Uterus (tissue), 3 donors: ENCODE measurements at regions not wholly inside any gene's neighbourhood (a gene's known extent, or its start where the extent isn't known, plus 50 kb on each side); places are given as distances from the start of the nearest gene placed in this dataset.

Experiments
- DNase-seq, 2 donors: peaks; one replicate each; pipeline ENCODE4 v3.0.0-alpha.2; 2019 to 2020
- H3K27ac ChIP-seq, 2 donors: fragments of 200-600 bp; sonication (generic); 1 replicate in 1 of 2; 2 replicates in 1 of 2; pipeline ENCODE4 v1.5.1; 2016 to 2018
- H3K27me3 ChIP-seq, 2 donors: fragments of 200-600 bp; sonication (generic); one replicate each; pipeline ENCODE4 v1.5.1; 2018 to 2019; ENCODE audit warnings: control low read depth in 1 of 2
- H3K36me3 ChIP-seq, 2 donors: fragments of 200-600 bp; sonication (generic); one replicate each; pipeline ENCODE4 v1.5.1; 2019; ENCODE audit warnings: control low read depth in 1 of 2
- H3K4me1 ChIP-seq, 2 donors: fragments of 200-600 bp; sonication (generic); one replicate each; pipeline ENCODE4 v1.5.1; 2018 to 2019; ENCODE audit warnings: control low read depth in 1 of 2
- H3K4me3 ChIP-seq, 2 donors: fragments of 200-600 bp; sonication (generic); 1 replicate in 1 of 2; 2 replicates in 1 of 2; pipeline ENCODE4 v1.5.1; 2018 to 2019; ENCODE audit warnings: mild to moderate bottlenecking in 1 of 2
- H3K9me3 ChIP-seq, 2 donors: fragments of 200-600 bp; sonication (generic); one replicate each; pipeline ENCODE4 v1.5.1; 2019; ENCODE audit warnings: control low read depth in 1 of 2
- POLR2A ChIP-seq, 2 donors: fragments of 450-650 bp; IDR thresholded peaks; one replicate each; pipeline ENCODE4 v1.6.1; 2016; ENCODE audit warnings: antibody characterized with exemption in 2 of 2, mild to moderate bottlenecking in 1 of 2, moderate library complexity in 1 of 2
- intact Hi-C: fragments of 100-400 bp; cut with DNase I; formaldehyde crosslinking; loops from one replicate; pipeline ENCODE4 v1.15.1; 2023; ENCODE audit warnings: low total_unique reads
- TF ChIP-seq, protein P1 (sequence below), 4 experiments: fragments of 200-600 bp in 2 of 4; fragments of 450-650 bp in 2 of 4; sonication (generic) in 2 of 4; IDR thresholded peaks; one replicate each; pipeline ENCODE4 v1.5.1; 2016 to 2019; ENCODE audit warnings: antibody characterized with exemption in 4 of 4, mild to moderate bottlenecking in 2 of 4, moderate library complexity in 1 of 4
- donor health status: DM: yes; HTN: yes; CAD: no.

DNA sequence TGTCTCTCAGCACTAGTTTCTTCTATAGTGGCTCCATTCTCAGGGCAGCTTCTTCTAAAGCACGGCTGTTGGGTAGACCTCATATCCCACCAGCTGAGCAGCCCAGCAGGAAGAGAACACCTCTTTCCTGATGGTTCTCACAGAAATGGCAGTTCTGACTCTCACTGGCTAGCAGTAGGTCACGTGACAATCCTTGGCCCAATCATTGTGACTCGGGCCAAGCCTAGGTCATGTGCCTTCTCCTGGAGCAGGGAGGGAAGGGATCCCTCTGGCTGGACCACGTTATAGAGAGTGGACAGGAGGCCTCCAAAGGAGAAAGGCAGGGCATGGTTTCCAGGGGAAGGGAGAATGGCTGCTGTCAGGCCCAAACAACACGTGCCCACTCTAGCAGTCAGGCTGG, 149.1 kb downstream of the AACS start:
- Histone ChIP-seq H3K27me3 (no peaks in the 10 kb centered on the region), H3K36me3 (no peaks in the 10 kb centered on the region), H3K4me1 (no peaks in the 10 kb centered on the region), H3K9me3 (no peaks in the 10 kb centered on the region), H3K27ac (no peak overlapping the region), H3K4me3 (no peak overlapping the region)
- intact Hi-C loops, result no loop called here
- TF ChIP-seq, protein P1, sequence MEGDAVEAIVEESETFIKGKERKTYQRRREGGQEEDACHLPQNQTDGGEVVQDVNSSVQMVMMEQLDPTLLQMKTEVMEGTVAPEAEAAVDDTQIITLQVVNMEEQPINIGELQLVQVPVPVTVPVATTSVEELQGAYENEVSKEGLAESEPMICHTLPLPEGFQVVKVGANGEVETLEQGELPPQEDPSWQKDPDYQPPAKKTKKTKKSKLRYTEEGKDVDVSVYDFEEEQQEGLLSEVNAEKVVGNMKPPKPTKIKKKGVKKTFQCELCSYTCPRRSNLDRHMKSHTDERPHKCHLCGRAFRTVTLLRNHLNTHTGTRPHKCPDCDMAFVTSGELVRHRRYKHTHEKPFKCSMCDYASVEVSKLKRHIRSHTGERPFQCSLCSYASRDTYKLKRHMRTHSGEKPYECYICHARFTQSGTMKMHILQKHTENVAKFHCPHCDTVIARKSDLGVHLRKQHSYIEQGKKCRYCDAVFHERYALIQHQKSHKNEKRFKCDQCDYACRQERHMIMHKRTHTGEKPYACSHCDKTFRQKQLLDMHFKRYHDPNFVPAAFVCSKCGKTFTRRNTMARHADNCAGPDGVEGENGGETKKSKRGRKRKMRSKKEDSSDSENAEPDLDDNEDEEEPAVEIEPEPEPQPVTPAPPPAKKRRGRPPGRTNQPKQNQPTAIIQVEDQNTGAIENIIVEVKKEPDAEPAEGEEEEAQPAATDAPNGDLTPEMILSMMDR (IDR thresholded peaks at IDR 0.05), result no peak
- no peak for DNase-seq

DNA sequence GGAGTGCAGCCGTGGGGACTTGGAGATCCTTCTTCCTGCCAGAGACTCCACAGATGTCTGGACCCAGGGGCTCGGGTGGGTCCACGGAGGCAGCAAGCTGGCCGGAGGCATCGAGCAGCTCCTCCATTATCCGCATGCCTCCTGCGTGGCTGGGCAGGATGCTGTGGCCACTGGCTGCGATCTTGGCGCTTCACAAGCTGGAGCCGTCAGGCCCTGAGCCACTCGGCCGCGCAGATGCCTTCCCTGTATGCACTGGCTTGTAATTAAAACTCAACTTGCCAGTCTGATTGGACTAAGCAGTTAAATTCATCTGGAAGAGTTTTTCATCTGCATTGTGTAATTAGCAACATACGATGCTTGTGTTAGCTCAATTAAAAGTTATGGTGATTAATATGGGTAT, 151.5 kb downstream of the AACS start:
- Histone ChIP-seq H3K4me3 (no peak overlapping the region), H3K9me3 (no peaks in the 10 kb centered on the region), H3K27ac (no peak overlapping the region), H3K36me3 (no peaks in the 10 kb centered on the region), H3K4me1 (no peaks in the 10 kb centered on the region), H3K27me3 (no peaks in the 10 kb centered on the region)
- intact Hi-C loops, result no loop called here
- DNase-seq, result no peak
- TF ChIP-seq, protein P1 (IDR thresholded peaks at IDR 0.05), result no peak
- no peak for TF ChIP-seq POLR2A (IDR thresholded peaks at IDR 0.05)

DNA sequence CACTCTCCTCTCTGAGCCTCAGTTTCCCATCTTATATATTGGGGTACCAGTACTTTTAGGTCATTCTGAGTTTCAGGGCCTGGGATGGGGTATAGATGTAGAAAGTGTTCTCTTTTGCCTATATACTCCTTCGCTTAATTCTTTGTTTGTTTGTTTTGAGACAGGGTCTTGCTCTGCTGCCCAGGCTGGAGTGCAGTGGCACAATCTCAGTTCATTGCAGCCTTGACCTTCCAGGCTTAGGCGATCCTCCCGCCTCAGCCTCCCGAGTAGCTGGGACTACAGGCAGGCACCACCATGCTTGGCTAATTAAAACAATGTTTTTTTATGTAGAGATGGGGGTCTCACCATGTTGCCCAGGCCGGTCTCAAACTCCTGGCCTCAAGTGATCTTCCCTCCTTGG, 152.1 kb downstream of the AACS start:
- no peak overlapping the region for H3K4me3 ChIP-seq
- no peaks in the 10 kb centered on the region for H3K27me3 ChIP-seq
- no peak overlapping the region for H3K27ac ChIP-seq
- intact Hi-C loops, result no loop called here
- DNase-seq, result no peak
- TF ChIP-seq, protein P1 (IDR thresholded peaks at IDR 0.05), result no peak
- no peak for TF ChIP-seq POLR2A (IDR thresholded peaks at IDR 0.05)
- H3K36me3 ChIP-seq, result no peaks in the 10 kb centered on the region
- no peaks in the 10 kb centered on the region for H3K4me1 ChIP-seq
- H3K9me3 ChIP-seq, result no peaks in the 10 kb centered on the region

DNA sequence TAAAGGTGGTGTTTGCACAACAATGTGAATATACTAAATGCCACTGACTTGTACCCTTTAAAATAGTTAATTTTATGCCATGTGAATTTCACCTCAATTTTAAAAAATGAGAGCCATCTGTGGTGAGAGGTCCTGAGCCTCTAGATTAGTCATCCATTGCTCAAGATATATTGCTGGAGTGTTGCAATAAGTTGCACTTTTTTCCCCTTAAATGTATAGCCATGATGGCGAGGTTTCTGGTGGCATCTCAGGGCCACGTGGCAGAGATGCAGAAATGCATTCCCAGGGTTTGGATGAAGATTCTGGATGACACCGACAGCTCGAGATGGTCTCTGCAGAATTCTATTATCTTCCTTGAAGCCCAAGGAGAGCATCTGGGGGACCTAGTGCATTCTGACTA, 153.7 kb downstream of the AACS start:
- DNase-seq, result no peak
- intact Hi-C loops, result no loop called here
- TF ChIP-seq POLR2A (IDR thresholded peaks at IDR 0.05), result no peak
- TF ChIP-seq, protein P1 (IDR thresholded peaks at IDR 0.05), result no peak
- H3K9me3 ChIP-seq, result no peaks in the 10 kb centered on the region
- H3K36me3 ChIP-seq, result no peaks in the 10 kb centered on the region
- no peak overlapping the region for H3K4me3 ChIP-seq
- H3K27ac ChIP-seq, result no peak overlapping the region
- no peaks in the 10 kb centered on the region for H3K27me3 ChIP-seq
- no peaks in the 10 kb centered on the region for H3K4me1 ChIP-seq

DNA sequence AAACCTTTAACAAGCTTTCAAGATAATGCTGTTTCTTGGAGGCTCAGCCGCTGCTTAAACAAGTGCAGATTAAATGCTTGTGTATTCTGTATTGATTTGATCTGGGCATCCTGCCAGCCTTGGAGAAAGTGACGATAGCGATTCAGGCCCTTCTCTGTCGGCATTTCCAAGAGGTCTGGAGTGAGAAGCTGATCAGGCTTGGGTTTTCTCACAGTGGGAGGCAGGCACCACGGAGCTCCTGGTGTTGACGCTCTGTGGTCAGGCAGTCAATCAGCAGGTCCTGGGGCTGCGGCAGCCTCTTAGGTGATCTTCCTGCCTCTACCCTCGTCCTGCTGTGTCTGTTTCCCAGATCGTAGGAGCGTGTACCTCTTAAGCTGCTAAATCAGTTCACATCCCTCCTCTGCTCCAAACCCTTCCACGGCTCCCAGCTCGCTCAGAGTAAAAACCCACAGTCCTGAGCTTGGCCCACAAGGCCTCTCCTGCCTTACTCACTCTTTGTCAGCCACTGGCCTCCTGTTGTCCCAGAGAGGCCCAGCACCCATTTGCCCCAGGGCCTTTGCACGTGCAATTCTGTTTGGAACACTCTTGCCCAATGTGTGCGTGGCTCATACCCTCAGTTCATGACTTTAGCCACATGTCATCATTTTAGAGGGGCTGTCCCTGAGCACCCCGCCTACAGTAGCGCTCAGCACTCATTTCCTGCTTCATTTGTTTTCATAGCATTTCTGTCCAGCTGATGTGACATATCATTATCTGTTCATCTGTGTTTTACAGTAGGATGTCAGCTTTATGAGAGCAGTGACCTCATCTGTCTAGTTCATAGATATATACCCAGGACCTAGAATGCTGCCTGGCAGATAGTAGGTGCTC, 155.4 kb downstream of the AACS start:
- DNase-seq, result no peak
- Histone ChIP-seq H3K27ac (no peak overlapping the region), H3K36me3 (no peaks in the 10 kb centered on the region), H3K27me3 (no peaks in the 10 kb centered on the region), H3K9me3 (no peaks in the 10 kb centered on the region), H3K4me3 (no peak overlapping the region), H3K4me1 (no peaks in the 10 kb centered on the region)
- intact Hi-C loops, result no loop called here
- TF ChIP-seq, protein P1 (IDR thresholded peaks at IDR 0.05), result no peak
